NCI-H2029 treated with DMSO at 0.1 percent for 48 hours (cell line): ENCODE measurements at regions not wholly inside any gene's neighbourhood (a gene's known extent, or its start where the extent isn't known, plus 50 kb on each side); places are given as distances from the start of the nearest gene placed in this dataset.

Source experiments
- DNase-seq: peaks from one replicate; lab custom pipeline; 2025; lab: John Stamatoyannopoulos, UW

GRCh38 chr18:39801010-39801409 is 2154.0 kb upstream of the PIK3C3 start:
- no peak for DNase-seq

DNA sequence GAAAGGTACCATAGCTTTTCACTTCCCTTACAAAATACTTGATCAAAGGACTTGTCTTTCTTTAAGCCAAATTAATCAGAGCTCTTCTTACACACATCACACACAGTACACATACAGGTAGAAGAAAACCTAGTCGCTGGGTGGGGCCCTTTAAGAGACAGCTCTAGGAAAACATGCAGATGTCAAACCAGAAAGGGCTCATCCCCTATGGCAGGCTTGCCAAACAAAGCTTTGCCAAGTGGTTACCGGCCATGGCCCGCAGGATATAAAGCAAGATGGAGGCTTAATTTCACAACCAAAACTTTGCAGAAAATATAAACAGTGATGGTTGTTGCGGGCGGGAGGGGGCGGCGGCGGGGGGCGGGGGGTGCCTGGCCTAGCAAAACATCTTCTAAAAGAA is 2156.0 kb upstream of the PIK3C3 start:
- peak; percentile 82 for DNase-seq

DNA sequence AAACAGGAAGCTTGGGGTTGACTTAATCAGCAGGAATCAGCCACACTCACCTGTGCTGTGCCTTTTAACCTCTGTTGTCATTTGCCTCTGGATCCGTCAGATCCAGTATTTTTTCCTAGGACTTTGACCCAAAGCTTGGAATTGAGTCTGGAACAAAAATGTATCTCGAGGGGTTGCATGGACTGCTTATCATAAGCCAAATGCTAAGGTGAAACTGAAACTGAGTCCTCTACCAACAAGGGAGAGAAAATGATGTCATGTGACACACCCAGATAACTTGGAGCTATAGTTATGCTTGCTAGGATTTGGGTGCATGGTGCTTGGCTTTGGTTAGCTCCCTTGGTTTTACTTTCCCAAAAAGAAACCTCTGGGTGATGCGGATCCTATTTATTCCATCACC is 2158.6 kb upstream of the PIK3C3 start:
- DNase-seq = peak; percentile 38

GRCh38 chr18:39795350-39795749 is 2159.7 kb upstream of the PIK3C3 start:
- no peak for DNase-seq

GRCh38 chr18:39793609-39794008 is 2161.4 kb upstream of the PIK3C3 start:
- no peak for DNase-seq

DNA sequence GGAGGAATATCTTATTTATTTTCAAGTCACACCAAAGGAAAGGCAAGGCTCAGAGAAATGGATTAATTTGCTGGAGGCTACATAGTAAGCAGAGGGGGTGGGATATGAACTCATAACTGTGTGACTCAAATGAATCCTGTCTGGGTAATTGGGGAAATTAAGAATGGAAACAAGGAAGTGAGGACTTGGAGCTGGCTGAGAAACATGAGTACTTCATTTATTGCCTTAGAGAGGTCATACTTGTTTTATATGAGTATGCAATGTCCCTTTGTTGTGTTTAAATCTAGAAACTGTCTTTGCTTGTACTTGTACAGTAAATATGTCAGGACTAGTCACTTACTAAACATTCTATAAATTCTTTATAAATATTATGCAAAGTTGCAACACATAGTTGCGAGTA is 2166.7 kb upstream of the PIK3C3 start:
- no peak for DNase-seq

DNA sequence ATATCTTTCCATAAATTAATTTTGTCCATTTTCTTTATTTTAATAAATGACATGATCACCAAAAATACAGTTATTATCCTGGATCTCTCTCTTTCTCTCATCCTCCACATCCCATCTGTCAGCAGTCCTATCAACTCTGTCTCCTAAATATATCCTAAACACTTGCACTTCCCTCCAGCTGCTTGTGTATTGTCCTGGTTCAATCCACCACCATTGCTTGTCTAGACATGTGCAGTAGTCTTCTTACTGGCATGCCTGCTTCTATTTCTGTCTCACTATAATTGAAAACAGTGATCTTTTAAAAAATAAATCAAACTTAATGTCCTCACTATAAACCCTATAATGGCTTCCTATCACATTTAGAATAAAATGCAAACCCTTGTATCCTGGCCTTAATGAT is 2168.6 kb upstream of the PIK3C3 start:
- DNase-seq = no peak

GRCh38 chr18:39784541-39784940 is 2170.5 kb upstream of the PIK3C3 start:
- no peak for DNase-seq

GRCh38 chr18:39781565-39781964 is 2173.5 kb upstream of the PIK3C3 start:
- DNase-seq = no peak

DNA sequence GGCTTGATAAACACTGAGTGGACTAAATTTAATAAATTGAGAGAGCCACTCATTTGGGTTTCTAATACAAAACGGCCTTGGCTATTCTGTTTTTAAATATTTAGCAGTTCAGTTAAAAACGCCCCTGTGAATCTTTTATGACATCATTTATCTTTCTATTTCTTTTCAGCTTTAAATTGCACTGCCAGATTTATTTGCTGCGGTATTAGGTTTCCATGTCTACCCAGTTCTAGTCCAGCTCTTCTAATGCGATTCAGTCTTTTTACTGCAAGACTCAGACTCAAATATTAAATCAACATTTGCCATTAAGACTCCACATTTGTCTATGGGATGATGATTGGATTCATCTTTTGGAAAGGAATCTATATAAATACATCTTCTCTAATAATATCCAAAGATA is 2174.3 kb upstream of the PIK3C3 start:
- no peak for DNase-seq

DNA sequence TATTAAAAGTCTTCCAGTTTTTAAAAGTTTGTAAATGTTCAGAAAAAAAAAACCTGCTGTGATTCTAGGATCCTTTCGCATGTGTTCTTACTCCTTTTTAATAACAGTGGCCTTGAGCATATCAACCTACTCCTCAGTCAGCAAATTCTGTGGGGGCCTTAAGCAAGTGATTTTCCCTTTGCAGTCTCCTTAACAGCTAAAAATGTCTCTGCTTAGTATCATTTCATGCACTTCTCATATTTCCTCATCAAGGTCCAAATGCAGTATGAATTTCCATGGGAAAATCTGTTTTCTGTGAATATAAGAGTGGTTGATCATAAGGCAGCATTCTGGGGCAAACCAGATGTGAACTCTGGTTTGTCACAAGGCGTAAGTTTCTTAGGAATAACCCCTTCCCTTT is 2175.1 kb upstream of the PIK3C3 start:
- no peak for DNase-seq

DNA sequence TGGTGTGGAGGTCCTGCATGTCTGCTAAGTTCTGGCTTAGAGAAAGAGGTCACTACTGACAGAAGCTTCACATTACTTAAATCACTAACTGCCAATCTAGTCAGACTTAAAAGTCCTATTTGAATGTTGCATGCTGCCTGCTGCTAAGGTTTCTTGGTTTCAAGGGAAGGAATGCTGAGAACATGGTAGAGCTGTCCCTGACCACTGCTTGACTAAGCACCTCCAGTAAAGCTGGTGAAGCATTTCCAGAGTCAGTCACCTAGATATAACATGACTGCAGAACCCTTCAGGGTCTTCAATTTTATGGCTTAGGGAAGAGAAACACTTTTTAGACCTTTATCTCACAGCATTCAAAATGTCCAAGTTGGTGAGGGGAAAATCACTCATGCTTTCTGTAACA is 2178.3 kb upstream of the PIK3C3 start:
- no peak for DNase-seq

- no peak for DNase-seq
Measured at GRCh38 chr18:39774957-39775598, 2180.0 kb upstream of the PIK3C3 start.

- no peak for DNase-seq
Measured at GRCh38 chr18:39773646-39774045, 2181.4 kb upstream of the PIK3C3 start.

- no peak for DNase-seq
Measured at GRCh38 chr18:39772155-39772919, 2182.7 kb upstream of the PIK3C3 start.

DNA sequence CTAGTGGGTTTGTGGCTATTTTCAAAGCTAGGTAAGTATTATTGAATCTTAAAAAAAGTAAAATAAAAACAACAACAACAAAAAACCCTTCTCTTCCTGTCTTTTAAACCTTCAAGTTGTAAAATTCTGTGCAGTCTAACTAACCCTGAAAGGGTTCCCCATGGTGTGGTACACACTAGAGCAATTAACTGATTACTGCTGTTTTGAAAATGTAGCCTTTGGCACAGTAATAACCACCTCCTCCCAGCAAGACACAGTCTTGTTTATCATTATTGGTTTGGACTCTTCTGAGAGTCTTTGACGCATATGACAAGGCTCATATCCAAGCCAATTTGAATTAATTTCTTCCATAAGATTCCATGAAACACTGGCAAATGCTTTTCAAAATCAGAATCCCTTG is 2184.6 kb upstream of the PIK3C3 start:
- no peak for DNase-seq

- no peak for DNase-seq
Measured at GRCh38 chr18:39764873-39765272, 2190.2 kb upstream of the PIK3C3 start.

GRCh38 chr18:39761273-39761672 is 2193.8 kb upstream of the PIK3C3 start:
- DNase-seq = no peak

DNA sequence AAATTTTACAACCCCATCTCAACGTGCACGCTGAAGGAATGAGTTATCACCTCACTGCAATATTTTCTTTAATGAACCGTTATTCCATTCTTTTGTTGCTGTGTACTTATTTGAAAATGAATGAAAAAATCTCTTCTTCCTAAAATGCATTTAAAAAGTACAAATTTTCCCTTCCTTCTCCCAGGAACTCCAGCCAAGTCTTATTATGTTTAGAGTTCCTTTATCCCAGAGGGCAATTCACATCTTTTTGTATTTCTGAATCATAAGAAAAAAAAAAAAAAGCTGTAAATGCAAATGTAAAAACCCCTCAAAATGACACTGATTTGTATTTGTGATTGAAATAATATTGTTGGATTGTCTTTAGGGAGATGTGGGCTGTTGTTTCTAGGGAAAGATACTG is 2194.3 kb upstream of the CELF4 start:
- DNase-seq = no peak

GRCh38 chr18:39753178-39753577 is 2187.6 kb upstream of the CELF4 start:
- DNase-seq = no peak

GRCh38 chr18:39752351-39752750 is 2186.8 kb upstream of the CELF4 start:
- DNase-seq = no peak

GRCh38 chr18:39751921-39752320 is 2186.3 kb upstream of the CELF4 start:
- no peak for DNase-seq

- no peak for DNase-seq
Measured at GRCh38 chr18:39751161-39751560, 2185.6 kb upstream of the CELF4 start.

GRCh38 chr18:39749154-39749553 is 2183.6 kb upstream of the CELF4 start:
- no peak for DNase-seq
